ENCODE measurements at regions not wholly inside any gene's neighbourhood (a gene's known extent, or its start where the extent isn't known, plus 50 kb on each side); places are given as distances from the start of the nearest gene placed in this dataset.
A peak's percentile ranks its signal among the peaks of the same experiment; 100 is the strongest.

- H3K27me3 ChIP-seq (ENCODE audit: insufficient read depth, low read length, poor library complexity), result no peaks in the 10 kb centered on the region
Measured at GRCh38 chr1:199333180-199333579, 694.3 kb upstream of the NR5A2 start.

GRCh38 chr1:199335496-199335895, 692.0 kb upstream of the NR5A2 start:
- Histone ChIP-seq H3K9me3 (ENCODE audit: insufficient read depth, low read length, severe bottlenecking) (no peaks in the 10 kb centered on the region), H3K27me3 (ENCODE audit: insufficient read depth, low read length, poor library complexity) (no peaks in the 10 kb centered on the region), H3K79me2 (ENCODE audit: insufficient read depth, low read length) (no peaks in the 10 kb centered on the region), H2AFZ (ENCODE audit: low read depth, low read length) (no peak overlapping the region), H4K20me1 (ENCODE audit: insufficient read depth, low read length) (no peaks in the 10 kb centered on the region), H3K27ac (ENCODE audit: low read length) (no peak overlapping the region), H3K4me3 (ENCODE audit: low read depth in 1 of 2, low read length in 2 of 2) (no peak overlapping the region), H3K36me3 (ENCODE audit: insufficient read depth, low read length) (no peaks in the 10 kb centered on the region), H3K9ac (ENCODE audit: low read depth, low read length) (no peak overlapping the region), H3K4me2 (ENCODE audit: insufficient read depth, low read length) (no peak overlapping the region), H3K4me1 (ENCODE audit: insufficient read depth, low read length) (no peaks in the 10 kb centered on the region)
- TF ChIP-seq EZH2 (IDR thresholded peaks at IDR 0.05; ENCODE audit: borderline replicate concordance, low read depth, low read length, severe bottlenecking) (no peak), CTCF (IDR thresholded peaks at IDR 0.05; ENCODE audit: borderline replicate concordance, extremely low read depth, low read length, poor library complexity, severe bottlenecking) (no peak)
- ATAC-seq (ENCODE audit: insufficient read depth, low read depth), result no peak
- no peak for DNase-seq

More at GRCh38 chr1:199333180-199333579, 694.3 kb upstream of the NR5A2 start:
- H2AFZ ChIP-seq (ENCODE audit: low read depth, low read length), result no peak overlapping the region
- H3K9me3 ChIP-seq (ENCODE audit: insufficient read depth, low read length, severe bottlenecking), result no peaks in the 10 kb centered on the region
- H3K79me2 ChIP-seq (ENCODE audit: insufficient read depth, low read length), result no peaks in the 10 kb centered on the region
- H3K36me3 ChIP-seq (ENCODE audit: insufficient read depth, low read length), result no peaks in the 10 kb centered on the region
- H4K20me1 ChIP-seq (ENCODE audit: insufficient read depth, low read length), result no peaks in the 10 kb centered on the region
- TF ChIP-seq EZH2 (IDR thresholded peaks at IDR 0.05; ENCODE audit: borderline replicate concordance, low read depth, low read length, severe bottlenecking) (no peak), CTCF (IDR thresholded peaks at IDR 0.05; ENCODE audit: borderline replicate concordance, extremely low read depth, low read length, poor library complexity, severe bottlenecking) (no peak)
- no peak overlapping the region for H3K27ac ChIP-seq (ENCODE audit: low read length)
- H3K4me1 ChIP-seq (ENCODE audit: insufficient read depth, low read length), result peaks cover 15% of the 10 kb centered on the region
- H3K4me2 ChIP-seq (ENCODE audit: insufficient read depth, low read length), result no peak overlapping the region
- H3K9ac ChIP-seq (ENCODE audit: low read depth, low read length), result no peak overlapping the region
- no peak for ATAC-seq (ENCODE audit: insufficient read depth, low read depth)
- no peak overlapping the region for H3K4me3 ChIP-seq (ENCODE audit: low read depth in 1 of 2, low read length in 2 of 2)
- DNase-seq, result no peak

GRCh38 chr1:199336745-199337640, 690.5 kb upstream of the NR5A2 start:
- H3K79me2 ChIP-seq (ENCODE audit: insufficient read depth, low read length), result no peaks in the 10 kb centered on the region
- H3K36me3 ChIP-seq (ENCODE audit: insufficient read depth, low read length), result no peaks in the 10 kb centered on the region
- H3K9ac ChIP-seq (ENCODE audit: low read depth, low read length), result no peak overlapping the region
- no peaks in the 10 kb centered on the region for H4K20me1 ChIP-seq (ENCODE audit: insufficient read depth, low read length)
- no peaks in the 10 kb centered on the region for H3K4me1 ChIP-seq (ENCODE audit: insufficient read depth, low read length)
- H3K27ac ChIP-seq (ENCODE audit: low read length), result 0 out of 2 replicates have a peak overlapping the region, but pooled peaks have one; percentile 19
- H2AFZ ChIP-seq (ENCODE audit: low read depth, low read length), result no peak overlapping the region
- no peak overlapping the region for H3K4me2 ChIP-seq (ENCODE audit: insufficient read depth, low read length)
- peak; percentile 48; the same call in 1 of the 3 replicates for ATAC-seq (ENCODE audit: insufficient read depth, low read depth)
- H3K4me3 ChIP-seq (ENCODE audit: low read depth in 1 of 2, low read length in 2 of 2), result no peak overlapping the region
- TF ChIP-seq EZH2 (IDR thresholded peaks at IDR 0.05; ENCODE audit: borderline replicate concordance, low read depth, low read length, severe bottlenecking), result no peak
- TF ChIP-seq CTCF (IDR thresholded peaks at IDR 0.05; ENCODE audit: borderline replicate concordance, extremely low read depth, low read length, poor library complexity, severe bottlenecking), result peak; percentile 37
- no peaks in the 10 kb centered on the region for H3K9me3 ChIP-seq (ENCODE audit: insufficient read depth, low read length, severe bottlenecking)
- no peaks in the 10 kb centered on the region for H3K27me3 ChIP-seq (ENCODE audit: insufficient read depth, low read length, poor library complexity)
- DNase-seq, result peak; percentile 13

All from DND-41 (cell line).